Natural killer cell (primary cell): ENCODE measurements at regions not wholly inside any gene's neighbourhood (a gene's known extent, or its start where the extent isn't known, plus 50 kb on each side); places are given as distances from the start of the nearest gene placed in this dataset.

Experiments
- ATAC-seq, 3 donors: fragments of 150-1000 bp in 2 of 3; fragments of 200-7000 bp in 1 of 3; cut with Tn5 transposase; 1 replicate in 1 of 3; 2 replicates in 2 of 3; pipeline ENCODE4 v1.10.0; 2021; ENCODE audit warnings: mild to moderate bottlenecking in 2 of 3, moderate library complexity in 2 of 3
- DNase-seq, 2 donors: peaks; one replicate each; pipeline versions ENCODE4 v3.0.0 to v3.0.0-alpha.2; 2013 to 2021; ENCODE audit warnings: mixed read lengths in 1 of 2
- H3K27ac ChIP-seq: one replicate; pipeline ENCODE4 v1.5.1; 2013; ENCODE audit warnings: mild to moderate bottlenecking, low read length
- H3K27me3 ChIP-seq: one replicate; pipeline ENCODE4 v1.6.1; 2013; ENCODE audit warnings: low read length; ENCODE audit not compliant: control insufficient read depth, insufficient read depth
- H3K36me3 ChIP-seq: one replicate; pipeline ENCODE4 v1.6.1; 2013; ENCODE audit warnings: low read length; ENCODE audit not compliant: control insufficient read depth, insufficient read depth
- H3K4me1 ChIP-seq: one replicate; pipeline ENCODE4 v1.6.1; 2013; ENCODE audit warnings: low read length; ENCODE audit not compliant: control insufficient read depth, insufficient read depth
- H3K4me3 ChIP-seq: one replicate; pipeline ENCODE4 v1.5.1; 2013; ENCODE audit warnings: low read length
- H3K9me3 ChIP-seq: one replicate; pipeline ENCODE4 v1.6.1; 2013; ENCODE audit warnings: low read length; ENCODE audit not compliant: control insufficient read depth, insufficient read depth
- H3K27ac Mint-ChIP-seq, 2 donors: one replicate each; pipeline ENCODE4 v1.8.0; 2022; ENCODE audit warnings: mild to moderate bottlenecking in 2 of 2, mixed read lengths in 2 of 2, moderate library complexity in 1 of 2
- H3K27me3 Mint-ChIP-seq, 2 donors: one replicate each; pipeline ENCODE4 v1.8.0; 2022; ENCODE audit warnings: low read depth in 2 of 2, mixed read lengths in 2 of 2
- H3K36me3 Mint-ChIP-seq: one replicate; pipeline ENCODE4 v1.8.0; 2022; ENCODE audit warnings: mixed read lengths
- H3K4me1 Mint-ChIP-seq, 2 donors: one replicate each; pipeline ENCODE4 v1.8.0; 2022; ENCODE audit warnings: mixed read lengths in 2 of 2
- H3K4me3 Mint-ChIP-seq: one replicate; pipeline ENCODE4 v1.8.0; 2022; ENCODE audit warnings: mild to moderate bottlenecking, moderate library complexity, mixed read lengths
- H3K9me3 Mint-ChIP-seq, 2 donors: one replicate each; pipeline ENCODE4 v1.8.0; 2022; ENCODE audit warnings: mixed read lengths in 2 of 2
- CTCF ChIP-seq: fragments of 200-600 bp; IDR thresholded peaks from one replicate; pipeline ENCODE4 v1.8.0; 2022; ENCODE audit warnings: antibody characterized with exemption
- WGBS: methylation state at CpG from one replicate; pipeline ENCODE4 v1.1.7; 2013; ENCODE audit warnings: missing lambda C conversion rate; ENCODE audit not compliant: insufficient coverage; 5-methylcytosine and 5-hydroxymethylcytosine counted together
- intact Hi-C: fragments of 100-400 bp; cut with micrococcal nuclease; formaldehyde crosslinking; loops from one replicate; pipeline ENCODE4 v1.14.2; 2022

GRCh38 chr21:43268804-43269186 lies 100.0 kb downstream of the CRYAA start:
- ATAC-seq = no peak
- 88% methylated on average over 12 of the region's 12 CpGs for WGBS

GRCh38 chr21:43268086-43268803 lies 99.4 kb downstream of the CRYAA start:
- DNase-seq = no peak
- intact Hi-C loops = no loop called here
- Histone ChIP-seq H3K36me3 (no peaks in the 10 kb centered on the region), H3K9me3 (no peaks in the 10 kb centered on the region), H3K4me1 (no peaks in the 10 kb centered on the region), H3K27ac (no peak overlapping the region), H3K4me3 (no peak overlapping the region), H3K27me3 (no peaks in the 10 kb centered on the region)
- H3K36me3 Mint-ChIP-seq = no peaks in the 10 kb centered on the region
- no peak for TF ChIP-seq CTCF
- no peak overlapping the region for H3K4me3 Mint-ChIP-seq
- 85% methylated on average over 9 of the region's 9 CpGs for WGBS
- H3K27me3 Mint-ChIP-seq = peaks cover 3 to 4% of the 10 kb centered on the region in 2 donors
- no peaks in the 10 kb centered on the region for H3K9me3 Mint-ChIP-seq
- ATAC-seq = no peak
- no peak overlapping the region for H3K27ac Mint-ChIP-seq
- H3K4me1 Mint-ChIP-seq = no peaks in the 10 kb centered on the region

More at GRCh38 chr21:43268804-43269186, 100.0 kb downstream of the CRYAA start:
- Mint-ChIP-seq H3K36me3 (no peaks in the 10 kb centered on the region), H3K9me3 (no peaks in the 10 kb centered on the region), H3K27ac (no peak overlapping the region), H3K4me3 (no peak overlapping the region), H3K27me3 (peaks cover 3 to 4% of the 10 kb centered on the region in 2 donors), H3K4me1 (no peaks in the 10 kb centered on the region)
- no peak for DNase-seq
- no peaks in the 10 kb centered on the region for H3K27me3 ChIP-seq
- no peak overlapping the region for H3K4me3 ChIP-seq
- no peak for TF ChIP-seq CTCF
- intact Hi-C loops = no loop called here
- no peak overlapping the region for H3K27ac ChIP-seq
- H3K4me1 ChIP-seq = no peaks in the 10 kb centered on the region
- no peaks in the 10 kb centered on the region for H3K9me3 ChIP-seq
- H3K36me3 ChIP-seq = no peaks in the 10 kb centered on the region

GRCh38 chr21:43267391-43268085 lies 98.7 kb downstream of the CRYAA start:
- no peak overlapping the region for H3K27ac ChIP-seq
- Mint-ChIP-seq H3K36me3 (no peaks in the 10 kb centered on the region), H3K4me3 (no peak overlapping the region), H3K4me1 (peaks cover 0 to 4% of the 10 kb centered on the region in 2 donors), H3K9me3 (peaks cover 0 to 3% of the 10 kb centered on the region in 2 donors), H3K27me3 (peaks cover 3 to 4% of the 10 kb centered on the region in 2 donors), H3K27ac (no peak overlapping the region)
- intact Hi-C loops = no loop called here
- no peak for DNase-seq
- H3K4me3 ChIP-seq = no peak overlapping the region
- H3K36me3 ChIP-seq = no peaks in the 10 kb centered on the region
- no peak for TF ChIP-seq CTCF
- 79% methylated on average over 15 of the region's 15 CpGs for WGBS
- no peak for ATAC-seq
- H3K9me3 ChIP-seq = peaks cover 2% of the 10 kb centered on the region
- no peaks in the 10 kb centered on the region for H3K4me1 ChIP-seq
- no peaks in the 10 kb centered on the region for H3K27me3 ChIP-seq
